Calu3 (cell line): ENCODE measurements at regions not wholly inside any gene's neighbourhood (a gene's known extent, or its start where the extent isn't known, plus 50 kb on each side); places are given as distances from the start of the nearest gene placed in this dataset.

Experiments used
- BruUV-seq: library from RNA; stranded (reverse); fragments of 400-500 nt; replicated peaks from 2 replicates; lab custom pipeline; 2021; lab: Mats Ljungman, UMichigan
- CTCF ChIA-PET: fragments of 300-600 bp; sonication (Branson Sonifier 250); formaldehyde crosslinking; loops from one replicate; lab custom pipeline; 2022; ENCODE audit warnings: antibody characterized with exemption; lab: Charles Lee
- DNase-seq: peaks from one replicate; pipeline ENCODE4 v3.0.0; 2022
- H3K27ac Mint-ChIP-seq: one replicate; pipeline ENCODE4 v1.8.0; 2022; ENCODE audit warnings: mixed read lengths; ENCODE audit not compliant: unreplicated experiment
- H3K27me3 Mint-ChIP-seq: one replicate; pipeline ENCODE4 v1.8.0; 2022; ENCODE audit warnings: mixed read lengths; ENCODE audit not compliant: unreplicated experiment
- H3K36me3 Mint-ChIP-seq: one replicate; pipeline ENCODE4 v1.8.0; 2022; ENCODE audit warnings: mild to moderate bottlenecking, moderate library complexity, mixed read lengths; ENCODE audit not compliant: insufficient read depth, unreplicated experiment
- H3K4me1 Mint-ChIP-seq: one replicate; pipeline ENCODE4 v1.8.0; 2022; ENCODE audit warnings: mild to moderate bottlenecking, low read depth, mixed read lengths; ENCODE audit not compliant: unreplicated experiment
- H3K4me3 Mint-ChIP-seq: one replicate; pipeline ENCODE4 v1.8.0; 2022; ENCODE audit warnings: mild to moderate bottlenecking, low read depth, moderate library complexity, mixed read lengths; ENCODE audit not compliant: unreplicated experiment
- H3K9me3 Mint-ChIP-seq: one replicate; pipeline ENCODE4 v1.8.0; 2022; ENCODE audit warnings: low read depth, mixed read lengths; ENCODE audit not compliant: unreplicated experiment
- intact Hi-C: fragments of 100-400 bp; cut with micrococcal nuclease; formaldehyde crosslinking; loops from one replicate; pipeline ENCODE4 v1.10.0; 2022; ENCODE audit not compliant: unreplicated experiment
- TF ChIP-seq, protein P1 (sequence below): fragments of 200-600 bp; IDR thresholded peaks from one replicate; pipeline ENCODE4 v1.8.0; 2022; ENCODE audit warnings: antibody characterized with exemption; ENCODE audit not compliant: unreplicated experiment

GRCh38 chr18:39805218-39805617 lies 2149.8 kb upstream of the PIK3C3 start:
- intact Hi-C loops: no loop called here
- CTCF ChIA-PET: no interaction called here
- H3K4me3 Mint-ChIP-seq: no peak overlapping the region
- peaks cover 8% of the 10 kb centered on the region for H3K4me1 Mint-ChIP-seq
- DNase-seq: no peak
- TF ChIP-seq, protein P1, sequence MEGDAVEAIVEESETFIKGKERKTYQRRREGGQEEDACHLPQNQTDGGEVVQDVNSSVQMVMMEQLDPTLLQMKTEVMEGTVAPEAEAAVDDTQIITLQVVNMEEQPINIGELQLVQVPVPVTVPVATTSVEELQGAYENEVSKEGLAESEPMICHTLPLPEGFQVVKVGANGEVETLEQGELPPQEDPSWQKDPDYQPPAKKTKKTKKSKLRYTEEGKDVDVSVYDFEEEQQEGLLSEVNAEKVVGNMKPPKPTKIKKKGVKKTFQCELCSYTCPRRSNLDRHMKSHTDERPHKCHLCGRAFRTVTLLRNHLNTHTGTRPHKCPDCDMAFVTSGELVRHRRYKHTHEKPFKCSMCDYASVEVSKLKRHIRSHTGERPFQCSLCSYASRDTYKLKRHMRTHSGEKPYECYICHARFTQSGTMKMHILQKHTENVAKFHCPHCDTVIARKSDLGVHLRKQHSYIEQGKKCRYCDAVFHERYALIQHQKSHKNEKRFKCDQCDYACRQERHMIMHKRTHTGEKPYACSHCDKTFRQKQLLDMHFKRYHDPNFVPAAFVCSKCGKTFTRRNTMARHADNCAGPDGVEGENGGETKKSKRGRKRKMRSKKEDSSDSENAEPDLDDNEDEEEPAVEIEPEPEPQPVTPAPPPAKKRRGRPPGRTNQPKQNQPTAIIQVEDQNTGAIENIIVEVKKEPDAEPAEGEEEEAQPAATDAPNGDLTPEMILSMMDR: no peak
- H3K36me3 Mint-ChIP-seq: peaks cover 2% of the 10 kb centered on the region
- peaks cover 2% of the 10 kb centered on the region for H3K9me3 Mint-ChIP-seq
- H3K27me3 Mint-ChIP-seq: no peaks in the 10 kb centered on the region
- no peak overlapping the region for H3K27ac Mint-ChIP-seq
- no TSS peak for BruUV-seq

DNA sequence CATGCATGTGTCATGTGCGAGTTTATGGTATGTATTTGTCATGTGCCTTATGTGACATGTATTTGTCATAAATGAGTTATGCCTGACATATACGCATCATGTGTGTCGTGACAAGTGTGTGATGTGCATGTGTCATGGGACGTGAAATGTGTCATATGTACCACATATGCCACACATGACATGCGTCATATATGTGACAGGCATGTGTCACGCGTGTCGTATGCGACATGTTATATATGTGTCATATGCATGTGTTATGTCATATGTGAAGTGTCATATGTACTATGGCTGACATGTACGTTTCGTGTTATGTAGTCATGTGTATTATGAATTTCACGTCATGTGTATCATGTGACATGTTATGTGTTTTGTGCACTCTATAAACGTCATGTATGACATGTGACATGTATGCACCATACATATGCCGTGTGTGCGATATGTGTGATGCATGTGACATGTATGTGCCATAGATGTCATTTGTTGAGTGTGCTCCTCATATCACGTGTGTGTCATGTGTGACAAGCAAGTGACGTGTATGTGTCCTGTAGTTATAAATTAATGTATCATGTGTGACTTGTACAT lies 2152.3 kb upstream of the PIK3C3 start:
- Mint-ChIP-seq H3K27me3 (no peaks in the 10 kb centered on the region), H3K9me3 (peaks cover 2% of the 10 kb centered on the region), H3K4me1 (peaks cover 13% of the 10 kb centered on the region), H3K4me3 (no peak overlapping the region), H3K27ac (no peak overlapping the region), H3K36me3 (peaks cover 20% of the 10 kb centered on the region)
- intact Hi-C loops: no loop called here
- DNase-seq: no peak
- BruUV-seq: no TSS peak
- TF ChIP-seq, protein P1: no peak
- CTCF ChIA-PET: no interaction called here

- CTCF ChIA-PET: no interaction called here
- Mint-ChIP-seq H3K4me1 (peaks cover 13% of the 10 kb centered on the region), H3K27me3 (no peaks in the 10 kb centered on the region), H3K4me3 (no peak overlapping the region), H3K36me3 (peaks cover 20% of the 10 kb centered on the region), H3K27ac (no peak overlapping the region), H3K9me3 (peaks cover 2% of the 10 kb centered on the region)
- intact Hi-C loops: no loop called here
- TF ChIP-seq, protein P1: no peak
- BruUV-seq: no TSS peak
- DNase-seq: no peak
Measured at GRCh38 chr18:39801848-39802247, 2153.2 kb upstream of the PIK3C3 start.

- CTCF ChIA-PET: no interaction called here
- no TSS peak for BruUV-seq
- Mint-ChIP-seq H3K36me3 (peaks cover 20% of the 10 kb centered on the region), H3K27me3 (no peaks in the 10 kb centered on the region), H3K4me3 (no peak overlapping the region), H3K9me3 (peaks cover 2% of the 10 kb centered on the region), H3K27ac (peak overlapping the region; percentile 86), H3K4me1 (peaks cover 16% of the 10 kb centered on the region)
- no peak for DNase-seq
- intact Hi-C loops: no loop called here
- TF ChIP-seq, protein P1: no peak
Measured at GRCh38 chr18:39801010-39801409, 2154.0 kb upstream of the PIK3C3 start.
